GM21723 (cell line): ENCODE measurements at regions not wholly inside any gene's neighbourhood (a gene's known extent, or its start where the extent isn't known, plus 50 kb on each side); places are given as distances from the start of the nearest gene placed in this dataset.
"Not testable (repeated sequence)": the region's sequence is repeated elsewhere in the genome, so short reads cannot be mapped to it uniquely, and the experiment has no call there.

Experiments
- ATAC-seq: cut with Tn5 transposase; IDR thresholded peaks from one replicate; pipeline ENCODE4 v1.9.1; 2021; ENCODE audit warnings: mild to moderate bottlenecking, moderate library complexity; ENCODE audit not compliant: unreplicated experiment

GRCh38 chr2:144759746-144760145, 239.8 kb upstream of the ZEB2 start:
- no peak for ATAC-seq

GRCh38 chr2:144758196-144758595, 238.3 kb upstream of the ZEB2 start:
- ATAC-seq: not testable (repeated sequence)

GRCh38 chr2:144753416-144753815, 233.5 kb upstream of the ZEB2 start:
- ATAC-seq: no peak

- no peak for ATAC-seq
Observed at GRCh38 chr2:144751142-144751905, 231.4 kb upstream of the ZEB2 start.

GRCh38 chr2:144749188-144749587, 229.3 kb upstream of the ZEB2 start:
- ATAC-seq: no peak

GRCh38 chr2:144748443-144748842, 228.5 kb upstream of the ZEB2 start:
- no peak for ATAC-seq

GRCh38 chr2:144747571-144747970, 227.7 kb upstream of the ZEB2 start:
- no peak for ATAC-seq

GRCh38 chr2:144745424-144745823, 225.5 kb upstream of the ZEB2 start:
- no peak for ATAC-seq

GRCh38 chr2:144738749-144739148, 218.8 kb upstream of the ZEB2 start:
- ATAC-seq: no peak

GRCh38 chr2:144730711-144731110, 210.8 kb upstream of the ZEB2 start:
- no peak for ATAC-seq

GRCh38 chr2:144724460-144724859, 204.5 kb upstream of the ZEB2 start:
- ATAC-seq: not testable (repeated sequence)

- ATAC-seq: no peak
Observed at GRCh38 chr2:144718376-144718775, 198.5 kb upstream of the ZEB2 start.

GRCh38 chr2:144715992-144716391, 196.1 kb upstream of the ZEB2 start:
- no peak for ATAC-seq

GRCh38 chr2:144713410-144713809, 193.5 kb upstream of the ZEB2 start:
- no peak for ATAC-seq

- ATAC-seq: no peak
Observed at GRCh38 chr2:144712550-144712940, 192.6 kb upstream of the ZEB2 start.

- ATAC-seq: no peak
Observed at GRCh38 chr2:144711630-144712549, 192.0 kb upstream of the ZEB2 start.

- no peak for ATAC-seq
Observed at GRCh38 chr2:144711084-144711483, 191.2 kb upstream of the ZEB2 start.

- ATAC-seq: no peak
Observed at GRCh38 chr2:144708626-144709025, 188.7 kb upstream of the ZEB2 start.

- no peak for ATAC-seq
Observed at GRCh38 chr2:144707736-144708326, 187.9 kb upstream of the ZEB2 start.

- no peak for ATAC-seq
Observed at GRCh38 chr2:144706647-144707046, 186.7 kb upstream of the ZEB2 start.
